ENCODE measurements at regions not wholly inside any gene's neighbourhood (a gene's known extent, or its start where the extent isn't known, plus 50 kb on each side); places are given as distances from the start of the nearest gene placed in this dataset.

- no peaks in the 10 kb centered on the region for H3K36me3 ChIP-seq (ENCODE audit: control insufficient read depth, insufficient read depth, low read length)
- no peak overlapping the region for H3K18ac ChIP-seq (ENCODE audit: low read depth, low read length)
- H3K4me2 ChIP-seq (ENCODE audit: low read depth, low read length), result no peak overlapping the region
- TF ChIP-seq MXI1 (IDR thresholded peaks at IDR 0.05; ENCODE audit: borderline replicate concordance, low read depth, low read length), result no peak
- no peak for TF ChIP-seq CEBPB (IDR thresholded peaks at IDR 0.05; ENCODE audit: low read depth, low read length)
- TF ChIP-seq POLR2A (IDR thresholded peaks at IDR 0.05; ENCODE audit: low read depth, low read length), result no peak
- no peak for TF ChIP-seq MAZ (IDR thresholded peaks at IDR 0.05; ENCODE audit: borderline replicate concordance, low read depth, low read length)
- no peak for TF ChIP-seq SMC3 (IDR thresholded peaks at IDR 0.05; ENCODE audit: low read depth, low read length)
- TF ChIP-seq ELK1 (IDR thresholded peaks at IDR 0.05; ENCODE audit: borderline replicate concordance, low read depth, low read length), result no peak
- TF ChIP-seq CHD1 (IDR thresholded peaks at IDR 0.05; ENCODE audit: low read depth, low read length), result no peak
- no peak for TF ChIP-seq USF2 (IDR thresholded peaks at IDR 0.05; ENCODE audit: low read depth, low read length)
- TF ChIP-seq, protein P1, sequence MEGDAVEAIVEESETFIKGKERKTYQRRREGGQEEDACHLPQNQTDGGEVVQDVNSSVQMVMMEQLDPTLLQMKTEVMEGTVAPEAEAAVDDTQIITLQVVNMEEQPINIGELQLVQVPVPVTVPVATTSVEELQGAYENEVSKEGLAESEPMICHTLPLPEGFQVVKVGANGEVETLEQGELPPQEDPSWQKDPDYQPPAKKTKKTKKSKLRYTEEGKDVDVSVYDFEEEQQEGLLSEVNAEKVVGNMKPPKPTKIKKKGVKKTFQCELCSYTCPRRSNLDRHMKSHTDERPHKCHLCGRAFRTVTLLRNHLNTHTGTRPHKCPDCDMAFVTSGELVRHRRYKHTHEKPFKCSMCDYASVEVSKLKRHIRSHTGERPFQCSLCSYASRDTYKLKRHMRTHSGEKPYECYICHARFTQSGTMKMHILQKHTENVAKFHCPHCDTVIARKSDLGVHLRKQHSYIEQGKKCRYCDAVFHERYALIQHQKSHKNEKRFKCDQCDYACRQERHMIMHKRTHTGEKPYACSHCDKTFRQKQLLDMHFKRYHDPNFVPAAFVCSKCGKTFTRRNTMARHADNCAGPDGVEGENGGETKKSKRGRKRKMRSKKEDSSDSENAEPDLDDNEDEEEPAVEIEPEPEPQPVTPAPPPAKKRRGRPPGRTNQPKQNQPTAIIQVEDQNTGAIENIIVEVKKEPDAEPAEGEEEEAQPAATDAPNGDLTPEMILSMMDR (conservative IDR thresholded peaks at IDR 0.05; ENCODE audit: low read depth, low read length), result no peak
- no peak for TF ChIP-seq RAD21 (IDR thresholded peaks at IDR 0.05; ENCODE audit: low read length)
- no peak for TF ChIP-seq FOS (IDR thresholded peaks at IDR 0.05; ENCODE audit: low read depth, low read length)
- TF ChIP-seq RFX5 (IDR thresholded peaks at IDR 0.05; ENCODE audit: low read depth, low read length), result no peak
- no peak for TF ChIP-seq BHLHE40 (IDR thresholded peaks at IDR 0.05; ENCODE audit: low read depth, low read length)
- no peak for TF ChIP-seq NFE2L2 (IDR thresholded peaks at IDR 0.05; ENCODE audit: low read depth, low read length)
- TF ChIP-seq RCOR1 (IDR thresholded peaks at IDR 0.05; ENCODE audit: insufficient replicate concordance, low read length), result no peak
- TF ChIP-seq MAFK (IDR thresholded peaks at IDR 0.05; ENCODE audit: low read depth, low read length), result no peak
- H3K9me1 ChIP-seq (ENCODE audit: insufficient read depth, low read length), result no peaks in the 10 kb centered on the region
- WGBS, 2 experiments (ENCODE audit: extremely low coverage in 2 of 2, insufficient read length in 1 of 2), result 100% methylated on average over 1 of the region's 4 CpGs; no CpG with 5 or more reads in 1 of the 2 experiments
- no peak overlapping the region for H3K4me3 ChIP-seq (ENCODE audit: insufficient read depth, low read depth, low read length)
- no peak overlapping the region for H4K8ac ChIP-seq (ENCODE audit: low read depth in 2 of 2, low read length in 2 of 2)
- in situ Hi-C loops (cut with MboI; ENCODE audit: low sequenced_read_pairs), result no loop called here
- H2BK120ac ChIP-seq (ENCODE audit: low read depth, low read length), result peak overlapping the region; percentile 37
- no peak for DNase-seq
- H3K27me3 ChIP-seq (ENCODE audit: control insufficient read depth, insufficient read depth, low read length), result no peaks in the 10 kb centered on the region
- CTCF ChIA-PET, result no interaction called here
- POLR2A ChIA-PET (ENCODE audit: unreplicated experiment), result no interaction called here
- H2BK20ac ChIP-seq (ENCODE audit: low read depth, low read length), result peak overlapping the region; percentile 51
- peak overlapping the region; percentile 36; the same call in 1 of the 2 replicates for H3K4ac ChIP-seq (ENCODE audit: low read depth, low read length)
- intact Hi-C loops (cut with micrococcal nuclease), result loop anchor here (10.0 kb wide), 1 partner anchor 474 kb away; no protein-coding TSS in a partner anchor
- dilution Hi-C loops (cut with HindIII; ENCODE audit: low sequenced_read_pairs, unreplicated experiment), result no loop called here
- no peak overlapping the region for H3K9ac ChIP-seq (ENCODE audit: low read depth, low read length)
- H3K56ac ChIP-seq (ENCODE audit: extremely low read depth, insufficient read depth, low read length), result no peak overlapping the region
- no peak overlapping the region for H3K14ac ChIP-seq (replicated peaks; ENCODE audit: low read depth, low read length)
- no peak overlapping the region for H3K27ac ChIP-seq (ENCODE audit: insufficient read depth, low read length)
- H4K20me1 ChIP-seq (ENCODE audit: insufficient read depth, low read length), result no peaks in the 10 kb centered on the region
- peak overlapping the region; percentile 41; the same call in 1 of the 2 replicates for H4K91ac ChIP-seq (ENCODE audit: insufficient read depth, low read depth, low read length)
- H3K4me1 ChIP-seq (ENCODE audit: control insufficient read depth, insufficient read depth, low read length), result no peaks in the 10 kb centered on the region
- peak overlapping the region; percentile 39 for H2AK9ac ChIP-seq (replicated peaks; ENCODE audit: low read depth, low read length, poor library complexity)
- H2BK5ac ChIP-seq (ENCODE audit: low read depth, low read length, poor library complexity, severe bottlenecking), result no peak overlapping the region
- no peaks in the 10 kb centered on the region for H3K9me3 ChIP-seq (ENCODE audit: control insufficient read depth, insufficient read depth, low read length)
- BruUV-seq (replicated peaks), result no TSS peak
- H4K5ac ChIP-seq (ENCODE audit: low read depth, low read length), result no peak overlapping the region
- no peaks in the 10 kb centered on the region for H3K79me1 ChIP-seq (ENCODE audit: low read depth in 1 of 2, low read length in 2 of 2)
- no peak overlapping the region for H2AFZ ChIP-seq (replicated peaks; ENCODE audit: low read length, poor library complexity)
- H2BK15ac ChIP-seq (ENCODE audit: low read depth, low read length), result 0 out of 3 replicates have a peak overlapping the region, but pooled peaks have one; percentile 37
- no peak for ATAC-seq (ENCODE audit: low read depth)
- no peak overlapping the region for H3K23ac ChIP-seq (ENCODE audit: low read depth, low read length)
- H2AK5ac ChIP-seq (ENCODE audit: low read depth, low read length), result peak overlapping the region; percentile 33; the same call in 1 of the 2 replicates
These were observed 1141.8 kb downstream of the SLITRK1 start for GRCh38 chr13:82740442-82740841.

Measured in IMR-90 (cell line).